GM18519 (cell line): ENCODE measurements at regions not wholly inside any gene's neighbourhood (a gene's known extent, or its start where the extent isn't known, plus 50 kb on each side); places are given as distances from the start of the nearest gene placed in this dataset.

Source experiments
- ATAC-seq: cut with Tn5 transposase; IDR thresholded peaks from one replicate; pipeline ENCODE4 v1.9.1; 2021; ENCODE audit warnings: mild to moderate bottlenecking, moderate library complexity; ENCODE audit not compliant: unreplicated experiment, low FRiP score

GRCh38 chr16:66155933-66156332, 210.6 kb upstream of the CDH5 start:
- peak; percentile 85 for ATAC-seq

GRCh38 chr16:66154801-66155200, 211.7 kb upstream of the CDH5 start:
- no peak for ATAC-seq

GRCh38 chr16:66152823-66153393, 213.6 kb upstream of the CDH5 start:
- ATAC-seq, result no peak

- no peak for ATAC-seq
Observed at GRCh38 chr16:66152181-66152580, 214.3 kb upstream of the CDH5 start.

GRCh38 chr16:66150698-66151482, 215.6 kb upstream of the CDH5 start:
- ATAC-seq, result no peak

- ATAC-seq, result no peak
Observed at GRCh38 chr16:66147291-66147690, 219.2 kb upstream of the CDH5 start.

- no peak for ATAC-seq
Observed at GRCh38 chr16:66146798-66147197, 219.7 kb upstream of the CDH5 start.

GRCh38 chr16:66144641-66145040, 221.8 kb upstream of the CDH5 start:
- no peak for ATAC-seq

- no peak for ATAC-seq
Observed at GRCh38 chr16:66143415-66143814, 223.1 kb upstream of the CDH5 start.

GRCh38 chr16:66141885-66142284, 224.6 kb upstream of the CDH5 start:
- no peak for ATAC-seq

- no peak for ATAC-seq
Observed at GRCh38 chr16:66137853-66138252, 228.6 kb upstream of the CDH5 start.

GRCh38 chr16:66136841-66137240, 229.7 kb upstream of the CDH5 start:
- ATAC-seq, result no peak

GRCh38 chr16:66135838-66136237, 230.7 kb upstream of the CDH5 start:
- ATAC-seq, result no peak

- no peak for ATAC-seq
Observed at GRCh38 chr16:66135421-66135831, 231.1 kb upstream of the CDH5 start.

GRCh38 chr16:66134875-66135274, 231.6 kb upstream of the CDH5 start:
- ATAC-seq, result no peak

- ATAC-seq, result no peak
Observed at GRCh38 chr16:66133643-66134338, 232.7 kb upstream of the CDH5 start.

- ATAC-seq, result no peak
Observed at GRCh38 chr16:66131895-66132294, 234.6 kb upstream of the CDH5 start.

GRCh38 chr16:66131156-66131807, 235.2 kb upstream of the CDH5 start:
- ATAC-seq, result no peak

GRCh38 chr16:66130296-66130905, 236.1 kb upstream of the CDH5 start:
- no peak for ATAC-seq

GRCh38 chr16:66129196-66129595, 237.3 kb upstream of the CDH5 start:
- ATAC-seq, result no peak

GRCh38 chr16:66128371-66128770, 238.1 kb upstream of the CDH5 start:
- ATAC-seq, result no peak
